ENCODE measurements at regions not wholly inside any gene's neighbourhood (a gene's known extent, or its start where the extent isn't known, plus 50 kb on each side); places are given as distances from the start of the nearest gene placed in this dataset.

DNA sequence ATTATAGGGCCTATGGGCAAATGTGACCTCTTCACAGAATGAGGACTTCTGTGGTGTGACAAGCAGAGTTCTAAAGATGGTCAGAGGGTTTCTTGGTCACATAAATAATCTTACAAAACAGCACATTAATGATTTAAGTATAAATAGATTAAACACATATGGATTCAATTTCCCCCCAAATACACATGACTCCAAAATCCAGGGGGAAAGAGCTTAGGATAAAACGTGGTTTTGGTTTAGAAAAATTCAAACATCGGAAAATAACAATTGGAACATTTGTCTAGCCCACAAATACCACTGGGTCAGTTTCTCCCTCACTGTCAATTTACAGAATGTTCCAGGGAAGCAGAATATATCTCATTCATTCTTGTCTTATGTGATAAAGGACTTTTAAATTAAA lies 283.1 kb downstream of the COG6 start:
- H3K4me3 Mint-ChIP-seq = no peak overlapping the region
- H2AFZ ChIP-seq = no peak overlapping the region
- H3K4me2 ChIP-seq = no peak overlapping the region
- no peak overlapping the region for H3K27ac Mint-ChIP-seq
- H4K20me1 ChIP-seq (replicated peaks; ENCODE audit: insufficient read depth) = no peaks in the 10 kb centered on the region
- DNase-seq (ENCODE audit: low spot score) = no peak
- no peaks in the 10 kb centered on the region for H3K36me3 Mint-ChIP-seq (ENCODE audit: low read depth)
- H3K4me1 Mint-ChIP-seq = peaks cover 15% of the 10 kb centered on the region
- ATAC-seq = no peak
- H3K4me3 ChIP-seq = no peak overlapping the region
- H3K9me2 ChIP-seq (ENCODE audit: insufficient read depth) = 0 out of 2 replicates have a peak, but pooled peaks cover 4% of the 10 kb centered on the region
- no peaks in the 10 kb centered on the region for H3F3A ChIP-seq (replicated peaks; ENCODE audit: low read depth)
- H3K79me2 ChIP-seq (replicated peaks; ENCODE audit: insufficient read depth) = no peaks in the 10 kb centered on the region
- H3K27me3 Mint-ChIP-seq (ENCODE audit: insufficient read depth, low read depth, poor library complexity) = peaks cover 7% of the 10 kb centered on the region
- TF ChIP-seq STAT1 (IDR thresholded peaks at IDR 0.05; ENCODE audit: unreplicated experiment) (no peak), NANOG (IDR thresholded peaks at IDR 0.05; ENCODE audit: borderline replicate concordance) (no peak), EZH2phosphoT487 (IDR thresholded peaks at IDR 0.05; ENCODE audit: unreplicated experiment) (no peak), EZH2 (IDR thresholded peaks at IDR 0.05; ENCODE audit: low read depth, unreplicated experiment) (no peak), POLR2AphosphoS5 (IDR thresholded peaks at IDR 0.05; ENCODE audit: low read depth) (no peak), CTCF (conservative IDR thresholded peaks at IDR 0.05; ENCODE audit: low read depth in 2 of 2) (no peak), CREB1 (CRISPR knock-in tag; IDR thresholded peaks at IDR 0.05; ENCODE audit: low read depth) (no peak), JUNB (IDR thresholded peaks at IDR 0.05; ENCODE audit: unreplicated experiment) (no peak), ZNF331 (CRISPR knock-in tag; IDR thresholded peaks at IDR 0.05; ENCODE audit: low read depth) (no peak), ZNF114 (CRISPR knock-in tag; IDR thresholded peaks at IDR 0.05) (no peak)
- TF ChIP-seq, protein P1, sequence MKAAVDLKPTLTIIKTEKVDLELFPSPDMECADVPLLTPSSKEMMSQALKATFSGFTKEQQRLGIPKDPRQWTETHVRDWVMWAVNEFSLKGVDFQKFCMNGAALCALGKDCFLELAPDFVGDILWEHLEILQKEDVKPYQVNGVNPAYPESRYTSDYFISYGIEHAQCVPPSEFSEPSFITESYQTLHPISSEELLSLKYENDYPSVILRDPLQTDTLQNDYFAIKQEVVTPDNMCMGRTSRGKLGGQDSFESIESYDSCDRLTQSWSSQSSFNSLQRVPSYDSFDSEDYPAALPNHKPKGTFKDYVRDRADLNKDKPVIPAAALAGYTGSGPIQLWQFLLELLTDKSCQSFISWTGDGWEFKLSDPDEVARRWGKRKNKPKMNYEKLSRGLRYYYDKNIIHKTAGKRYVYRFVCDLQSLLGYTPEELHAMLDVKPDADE (IDR thresholded peaks at IDR 0.05) = no peak
- TF ChIP-seq, protein P2, sequence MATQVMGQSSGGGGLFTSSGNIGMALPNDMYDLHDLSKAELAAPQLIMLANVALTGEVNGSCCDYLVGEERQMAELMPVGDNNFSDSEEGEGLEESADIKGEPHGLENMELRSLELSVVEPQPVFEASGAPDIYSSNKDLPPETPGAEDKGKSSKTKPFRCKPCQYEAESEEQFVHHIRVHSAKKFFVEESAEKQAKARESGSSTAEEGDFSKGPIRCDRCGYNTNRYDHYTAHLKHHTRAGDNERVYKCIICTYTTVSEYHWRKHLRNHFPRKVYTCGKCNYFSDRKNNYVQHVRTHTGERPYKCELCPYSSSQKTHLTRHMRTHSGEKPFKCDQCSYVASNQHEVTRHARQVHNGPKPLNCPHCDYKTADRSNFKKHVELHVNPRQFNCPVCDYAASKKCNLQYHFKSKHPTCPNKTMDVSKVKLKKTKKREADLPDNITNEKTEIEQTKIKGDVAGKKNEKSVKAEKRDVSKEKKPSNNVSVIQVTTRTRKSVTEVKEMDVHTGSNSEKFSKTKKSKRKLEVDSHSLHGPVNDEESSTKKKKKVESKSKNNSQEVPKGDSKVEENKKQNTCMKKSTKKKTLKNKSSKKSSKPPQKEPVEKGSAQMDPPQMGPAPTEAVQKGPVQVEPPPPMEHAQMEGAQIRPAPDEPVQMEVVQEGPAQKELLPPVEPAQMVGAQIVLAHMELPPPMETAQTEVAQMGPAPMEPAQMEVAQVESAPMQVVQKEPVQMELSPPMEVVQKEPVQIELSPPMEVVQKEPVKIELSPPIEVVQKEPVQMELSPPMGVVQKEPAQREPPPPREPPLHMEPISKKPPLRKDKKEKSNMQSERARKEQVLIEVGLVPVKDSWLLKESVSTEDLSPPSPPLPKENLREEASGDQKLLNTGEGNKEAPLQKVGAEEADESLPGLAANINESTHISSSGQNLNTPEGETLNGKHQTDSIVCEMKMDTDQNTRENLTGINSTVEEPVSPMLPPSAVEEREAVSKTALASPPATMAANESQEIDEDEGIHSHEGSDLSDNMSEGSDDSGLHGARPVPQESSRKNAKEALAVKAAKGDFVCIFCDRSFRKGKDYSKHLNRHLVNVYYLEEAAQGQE (IDR thresholded peaks at IDR 0.05; ENCODE audit: unreplicated experiment) = no peak
- TF ChIP-seq, protein P3, sequence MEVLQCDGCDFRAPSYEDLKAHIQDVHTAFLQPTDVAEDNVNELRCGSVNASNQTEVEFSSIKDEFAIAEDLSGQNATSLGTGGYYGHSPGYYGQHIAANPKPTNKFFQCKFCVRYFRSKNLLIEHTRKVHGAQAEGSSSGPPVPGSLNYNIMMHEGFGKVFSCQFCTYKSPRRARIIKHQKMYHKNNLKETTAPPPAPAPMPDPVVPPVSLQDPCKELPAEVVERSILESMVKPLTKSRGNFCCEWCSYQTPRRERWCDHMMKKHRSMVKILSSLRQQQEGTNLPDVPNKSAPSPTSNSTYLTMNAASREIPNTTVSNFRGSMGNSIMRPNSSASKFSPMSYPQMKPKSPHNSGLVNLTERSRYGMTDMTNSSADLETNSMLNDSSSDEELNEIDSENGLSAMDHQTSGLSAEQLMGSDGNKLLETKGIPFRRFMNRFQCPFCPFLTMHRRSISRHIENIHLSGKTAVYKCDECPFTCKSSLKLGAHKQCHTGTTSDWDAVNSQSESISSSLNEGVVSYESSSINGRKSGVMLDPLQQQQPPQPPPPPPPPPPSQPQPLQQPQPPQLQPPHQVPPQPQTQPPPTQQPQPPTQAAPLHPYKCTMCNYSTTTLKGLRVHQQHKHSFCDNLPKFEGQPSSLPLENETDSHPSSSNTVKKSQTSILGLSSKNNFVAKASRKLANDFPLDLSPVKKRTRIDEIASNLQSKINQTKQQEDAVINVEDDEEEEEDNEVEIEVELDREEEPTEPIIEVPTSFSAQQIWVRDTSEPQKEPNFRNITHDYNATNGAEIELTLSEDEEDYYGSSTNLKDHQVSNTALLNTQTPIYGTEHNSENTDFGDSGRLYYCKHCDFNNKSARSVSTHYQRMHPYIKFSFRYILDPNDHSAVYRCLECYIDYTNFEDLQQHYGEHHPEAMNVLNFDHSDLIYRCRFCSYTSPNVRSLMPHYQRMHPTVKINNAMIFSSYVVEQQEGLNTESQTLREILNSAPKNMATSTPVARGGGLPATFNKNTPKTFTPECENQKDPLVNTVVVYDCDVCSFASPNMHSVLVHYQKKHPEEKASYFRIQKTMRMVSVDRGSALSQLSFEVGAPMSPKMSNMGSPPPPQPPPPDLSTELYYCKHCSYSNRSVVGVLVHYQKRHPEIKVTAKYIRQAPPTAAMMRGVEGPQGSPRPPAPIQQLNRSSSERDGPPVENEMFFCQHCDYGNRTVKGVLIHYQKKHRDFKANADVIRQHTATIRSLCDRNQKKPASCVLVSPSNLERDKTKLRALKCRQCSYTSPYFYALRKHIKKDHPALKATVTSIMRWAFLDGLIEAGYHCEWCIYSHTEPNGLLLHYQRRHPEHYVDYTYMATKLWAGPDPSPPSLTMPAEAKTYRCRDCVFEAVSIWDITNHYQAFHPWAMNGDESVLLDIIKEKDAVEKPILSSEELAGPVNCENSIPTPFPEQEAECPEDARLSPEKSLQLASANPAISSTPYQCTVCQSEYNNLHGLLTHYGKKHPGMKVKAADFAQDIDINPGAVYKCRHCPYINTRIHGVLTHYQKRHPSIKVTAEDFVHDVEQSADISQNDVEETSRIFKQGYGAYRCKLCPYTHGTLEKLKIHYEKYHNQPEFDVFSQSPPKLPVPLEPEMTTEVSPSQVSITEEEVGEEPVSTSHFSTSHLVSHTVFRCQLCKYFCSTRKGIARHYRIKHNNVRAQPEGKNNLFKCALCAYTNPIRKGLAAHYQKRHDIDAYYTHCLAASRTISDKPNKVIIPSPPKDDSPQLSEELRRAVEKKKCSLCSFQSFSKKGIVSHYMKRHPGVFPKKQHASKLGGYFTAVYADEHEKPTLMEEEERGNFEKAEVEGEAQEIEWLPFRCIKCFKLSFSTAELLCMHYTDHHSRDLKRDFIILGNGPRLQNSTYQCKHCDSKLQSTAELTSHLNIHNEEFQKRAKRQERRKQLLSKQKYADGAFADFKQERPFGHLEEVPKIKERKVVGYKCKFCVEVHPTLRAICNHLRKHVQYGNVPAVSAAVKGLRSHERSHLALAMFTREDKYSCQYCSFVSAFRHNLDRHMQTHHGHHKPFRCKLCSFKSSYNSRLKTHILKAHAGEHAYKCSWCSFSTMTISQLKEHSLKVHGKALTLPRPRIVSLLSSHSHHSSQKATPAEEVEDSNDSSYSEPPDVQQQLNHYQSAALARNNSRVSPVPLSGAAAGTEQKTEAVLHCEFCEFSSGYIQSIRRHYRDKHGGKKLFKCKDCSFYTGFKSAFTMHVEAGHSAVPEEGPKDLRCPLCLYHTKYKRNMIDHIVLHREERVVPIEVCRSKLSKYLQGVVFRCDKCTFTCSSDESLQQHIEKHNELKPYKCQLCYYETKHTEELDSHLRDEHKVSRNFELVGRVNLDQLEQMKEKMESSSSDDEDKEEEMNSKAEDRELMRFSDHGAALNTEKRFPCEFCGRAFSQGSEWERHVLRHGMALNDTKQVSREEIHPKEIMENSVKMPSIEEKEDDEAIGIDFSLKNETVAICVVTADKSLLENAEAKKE (CRISPR knock-in tag; IDR thresholded peaks at IDR 0.05) = no peak
- no peaks in the 10 kb centered on the region for H3K27me3 ChIP-seq (ENCODE audit: insufficient read depth)
- H3K36me3 ChIP-seq (ENCODE audit: insufficient read depth) = no peaks in the 10 kb centered on the region
- H3K4me1 ChIP-seq (ENCODE audit: insufficient read depth) = peaks cover 4% of the 10 kb centered on the region
- no peak overlapping the region for H3K27ac ChIP-seq (ENCODE audit: low read depth)
- no peaks in the 10 kb centered on the region; the same call in 2 of the 3 replicates for H3K9me3 Mint-ChIP-seq

All from GM23338 (cell line).